KMS-11 (cell line): ENCODE measurements at regions not wholly inside any gene's neighbourhood (a gene's known extent, or its start where the extent isn't known, plus 50 kb on each side); places are given as distances from the start of the nearest gene placed in this dataset.

Experiments
- H2AFZ ChIP-seq: fragments of 200-600 bp; sonication (generic); 2 replicates; pipeline ENCODE4 v1.6.1; 2016; ENCODE audit warnings: antibody characterized with exemption, mixed run types, low read depth
- H3K27ac ChIP-seq: fragments of 200-600 bp; sonication (generic); 2 replicates; pipeline ENCODE4 v1.6.1; 2016; ENCODE audit warnings: mild to moderate bottlenecking, mixed run types
- H3K27me3 ChIP-seq: fragments of 200-600 bp; sonication (generic); 2 replicates; pipeline ENCODE4 v1.6.1; 2017; ENCODE audit warnings: mild to moderate bottlenecking, low read depth, mixed run types, moderate library complexity; ENCODE audit not compliant: insufficient read depth
- H3K36me3 ChIP-seq: fragments of 200-600 bp; sonication (generic); 2 replicates; pipeline ENCODE4 v1.6.1; 2017; ENCODE audit warnings: mild to moderate bottlenecking, mixed run types; ENCODE audit not compliant: insufficient read depth
- H3K4me1 ChIP-seq: fragments of 200-600 bp; sonication (generic); 2 replicates; pipeline ENCODE4 v1.6.1; 2016; ENCODE audit warnings: mild to moderate bottlenecking, low read depth, mixed run types; ENCODE audit not compliant: poor library complexity, severe bottlenecking
- H3K4me2 ChIP-seq: fragments of 200-600 bp; sonication (generic); 2 replicates; pipeline ENCODE4 v1.7.0; 2016; ENCODE audit warnings: mild to moderate bottlenecking, mixed run types
- H3K4me3 ChIP-seq: fragments of 200-600 bp; sonication (generic); IDR thresholded peaks from 2 replicates; pipeline ENCODE4 v1.6.1; 2017; ENCODE audit warnings: low read depth, low read length, mixed read lengths; ENCODE audit not compliant: insufficient read depth
- H3K79me2 ChIP-seq: fragments of 200-600 bp; sonication (generic); 2 replicates; pipeline ENCODE4 v1.6.1; 2016; ENCODE audit warnings: low read depth, mixed run types; ENCODE audit not compliant: insufficient read depth
- H3K9ac ChIP-seq: fragments of 200-600 bp; sonication (generic); 2 replicates; pipeline ENCODE4 v1.6.1; 2016; ENCODE audit warnings: mild to moderate bottlenecking, mixed run types
- H4K20me1 ChIP-seq: fragments of 200-600 bp; sonication (generic); 2 replicates; pipeline ENCODE4 v1.6.1; 2016; ENCODE audit warnings: mild to moderate bottlenecking, mixed run types; ENCODE audit not compliant: insufficient read depth
- CTCF ChIP-seq: fragments of 200-600 bp; sonication (generic); conservative IDR thresholded peaks from 2 replicates; pipeline ENCODE4 v1.6.1; 2017; ENCODE audit warnings: low read depth, mild to moderate bottlenecking, antibody characterized with exemption, low read length, moderate library complexity, mixed read lengths

DNA sequence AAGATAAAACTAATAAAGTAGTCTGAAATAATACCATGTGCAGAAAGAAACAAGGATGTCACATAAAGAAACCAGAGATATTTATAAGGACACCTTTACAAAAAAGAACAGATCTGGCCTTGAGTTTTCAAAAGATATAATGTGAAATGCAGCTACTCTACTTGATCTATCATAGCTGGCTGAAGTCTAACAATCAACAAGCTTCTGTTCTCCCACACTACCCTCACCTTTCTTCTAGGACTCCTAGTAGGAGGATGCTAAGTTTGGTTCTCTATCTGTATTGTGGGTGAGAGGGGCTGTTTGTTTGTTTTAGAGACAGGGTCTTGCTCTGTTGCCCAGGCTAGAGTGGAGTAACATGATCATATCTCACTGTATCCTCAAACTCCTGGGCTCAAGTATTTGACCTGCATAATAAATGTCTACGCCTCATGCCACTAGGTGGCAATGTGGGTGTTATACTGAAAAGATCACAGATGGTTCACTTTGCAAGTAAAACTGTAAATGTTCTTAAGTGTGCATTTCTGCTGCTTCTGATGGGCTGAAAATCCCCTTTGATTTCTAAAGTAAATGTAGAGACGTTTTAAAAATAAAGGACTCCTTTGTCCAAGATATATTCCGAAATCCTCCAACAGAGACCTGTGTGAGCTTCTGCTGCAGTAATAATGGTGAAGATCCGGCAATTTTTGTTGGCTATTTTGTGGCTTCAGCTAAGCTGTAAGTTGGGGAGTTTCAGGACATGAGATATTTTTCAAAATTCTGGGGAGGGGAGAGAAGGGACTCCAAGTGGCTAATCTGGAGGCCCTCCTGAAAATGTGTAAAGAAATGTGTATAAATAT, 269.3 kb downstream of the DAD1 start:
- Histone ChIP-seq H4K20me1 (no peaks in the 10 kb centered on the region), H3K27ac (no peak overlapping the region), H3K9ac (no peak overlapping the region), H3K4me1 (peaks cover 5% of the 10 kb centered on the region), H3K4me3 (no peak overlapping the region), H2AFZ (no peak overlapping the region), H3K79me2 (no peaks in the 10 kb centered on the region), H3K36me3 (no peaks in the 10 kb centered on the region), H3K27me3 (no peaks in the 10 kb centered on the region), H3K4me2 (no peak overlapping the region)
- TF ChIP-seq CTCF, result peak; percentile 61

DNA sequence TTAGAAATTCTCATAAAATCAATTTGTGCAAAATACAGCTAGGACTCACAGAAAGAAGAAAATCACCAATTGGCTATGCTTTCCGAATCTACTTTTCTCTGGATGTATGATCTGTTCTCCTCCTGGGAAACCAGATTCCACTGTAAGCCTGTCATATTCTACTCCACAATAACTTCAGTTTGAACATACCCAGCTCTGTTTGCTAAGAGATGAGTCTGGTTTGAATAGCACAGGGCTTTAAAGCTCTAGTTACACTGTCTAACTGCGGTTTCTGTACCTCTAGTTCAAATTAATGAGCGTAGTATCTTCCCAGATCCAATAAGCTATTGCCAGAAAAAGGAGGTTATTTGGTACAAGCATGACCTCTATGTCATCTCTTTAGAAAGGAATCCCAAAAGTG, 270.1 kb downstream of the DAD1 start:
- H3K36me3 ChIP-seq, result no peaks in the 10 kb centered on the region
- no peak for TF ChIP-seq CTCF
- H4K20me1 ChIP-seq, result no peaks in the 10 kb centered on the region
- no peak overlapping the region for H3K4me3 ChIP-seq
- peaks cover 5% of the 10 kb centered on the region for H3K4me1 ChIP-seq
- no peak overlapping the region for H3K4me2 ChIP-seq
- H3K79me2 ChIP-seq, result no peaks in the 10 kb centered on the region
- H3K27me3 ChIP-seq, result no peaks in the 10 kb centered on the region
- H3K9ac ChIP-seq, result no peak overlapping the region
- no peak overlapping the region for H3K27ac ChIP-seq
- H2AFZ ChIP-seq, result no peak overlapping the region

GRCh38 chr14:22316473-22316872, 272.6 kb downstream of the DAD1 start:
- Histone ChIP-seq H3K4me1 (peaks cover 5% of the 10 kb centered on the region), H2AFZ (no peak overlapping the region), H3K4me2 (no peak overlapping the region), H3K4me3 (no peak overlapping the region), H3K9ac (no peak overlapping the region), H3K79me2 (no peaks in the 10 kb centered on the region), H4K20me1 (no peaks in the 10 kb centered on the region), H3K27ac (no peak overlapping the region), H3K36me3 (no peaks in the 10 kb centered on the region), H3K27me3 (no peaks in the 10 kb centered on the region)
- TF ChIP-seq CTCF, result no peak

DNA sequence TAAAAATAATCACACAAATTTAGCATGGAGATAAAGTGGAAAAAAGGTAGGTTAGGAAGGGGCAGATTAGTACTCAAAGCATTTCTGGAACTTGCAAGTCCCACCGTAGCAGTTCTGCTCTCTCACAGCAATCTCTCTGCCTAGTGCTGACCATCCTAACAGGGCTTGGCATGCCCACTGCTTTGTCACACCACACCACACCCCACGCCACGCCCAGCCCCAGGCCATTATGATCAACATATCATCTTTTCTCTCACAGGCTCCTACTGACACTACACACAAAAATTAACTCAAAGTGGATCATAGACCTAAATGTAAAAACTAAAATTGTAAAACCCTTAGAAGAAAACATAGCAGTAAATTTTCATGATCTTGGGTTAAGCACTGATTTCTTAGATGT, 273.7 kb downstream of the DAD1 start:
- Histone ChIP-seq H3K4me3 (no peak overlapping the region), H3K79me2 (no peaks in the 10 kb centered on the region), H3K27me3 (no peaks in the 10 kb centered on the region), H3K36me3 (no peaks in the 10 kb centered on the region), H3K9ac (no peak overlapping the region), H3K27ac (no peak overlapping the region), H3K4me1 (peaks cover 5% of the 10 kb centered on the region), H3K4me2 (no peak overlapping the region), H4K20me1 (no peaks in the 10 kb centered on the region), H2AFZ (no peak overlapping the region)
- TF ChIP-seq CTCF, result no peak
